22Rv1 (cell line): ENCODE measurements at regions not wholly inside any gene's neighbourhood (a gene's known extent, or its start where the extent isn't known, plus 50 kb on each side); places are given as distances from the start of the nearest gene placed in this dataset.
"Not testable (repeated sequence)": the region's sequence is repeated elsewhere in the genome, so short reads cannot be mapped to it uniquely, and the experiment has no call there.

ENCODE experiments used
- H3K27ac ChIP-seq: fragments of 450-650 bp; 2 replicates; pipeline ENCODE4 v1.5.1; 2017
- CTCF ChIP-seq: fragments of 450-650 bp; IDR thresholded peaks from 2 replicates; pipeline ENCODE4 v1.5.1; 2017; ENCODE audit warnings: mild to moderate bottlenecking
- ZFX ChIP-seq: fragments of 450-650 bp; IDR thresholded peaks from 2 replicates; pipeline ENCODE4 v1.6.1; 2017; ENCODE audit warnings: antibody characterized with exemption, borderline replicate concordance

GRCh38 chr7:152911922-152912321, 152.4 kb downstream of the ACTR3B start:
- no peak overlapping the region for H3K27ac ChIP-seq

GRCh38 chr7:152912511-152912910, 153.0 kb downstream of the ACTR3B start:
- H3K27ac ChIP-seq, result no peak overlapping the region
- no peak for TF ChIP-seq CTCF

More at GRCh38 chr7:152911922-152912321, 152.4 kb downstream of the ACTR3B start:
- no peak for TF ChIP-seq ZFX
- no peak for TF ChIP-seq CTCF

DNA sequence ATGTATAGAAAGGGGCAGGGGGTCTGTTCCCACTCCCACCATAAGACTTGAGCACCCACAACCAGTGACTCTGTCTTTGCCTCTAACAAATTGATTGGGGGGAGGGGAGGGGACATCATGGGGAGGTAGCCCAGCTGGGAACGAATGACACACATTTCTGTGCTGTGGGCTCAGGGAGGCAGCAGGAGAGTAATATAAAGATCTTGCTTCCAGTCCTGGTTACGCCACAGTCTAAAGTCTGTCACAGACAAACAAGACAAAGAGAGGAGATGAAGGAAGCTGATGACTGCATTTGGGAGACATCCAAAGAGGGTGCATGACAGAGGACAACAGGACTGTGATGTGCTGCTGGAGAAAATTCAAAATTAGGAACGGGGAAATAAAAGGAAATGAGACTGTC, 153.9 kb downstream of the ACTR3B start:
- TF ChIP-seq ZFX (no peak), CTCF (no peak)

DNA sequence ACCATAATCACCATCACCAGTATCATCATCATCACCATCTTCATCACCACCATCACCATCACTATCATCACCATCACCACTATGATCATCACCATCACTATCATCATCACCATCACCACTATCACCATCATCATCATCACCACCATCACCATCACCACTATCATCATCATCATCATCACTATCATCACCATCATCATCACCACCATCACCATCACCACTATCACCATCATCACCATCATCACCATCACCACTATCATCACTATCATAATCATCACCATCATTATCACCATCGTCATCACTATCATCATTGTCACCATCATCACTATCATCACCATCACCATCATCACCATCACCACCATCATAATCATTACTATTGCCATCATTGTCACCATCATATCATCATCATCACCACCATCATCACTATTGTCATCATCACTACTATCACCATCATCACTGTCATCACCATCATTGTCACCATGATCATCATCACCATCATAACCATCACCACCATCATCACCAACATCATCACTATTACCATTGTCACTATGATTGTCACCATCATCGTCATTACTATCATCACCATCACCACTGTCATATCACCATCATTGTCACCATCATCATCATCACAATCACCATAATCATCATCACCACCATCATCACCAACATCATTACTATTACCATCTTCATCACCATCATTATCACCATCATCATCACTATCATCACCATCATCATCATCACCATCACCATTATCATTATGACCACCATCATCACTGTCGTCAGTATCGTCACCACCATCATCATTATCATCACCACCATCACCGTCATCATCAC, 154.7 kb downstream of the ACTR3B start:
- no peak for TF ChIP-seq CTCF
- no peak for TF ChIP-seq ZFX
- H3K27ac ChIP-seq, result no peak overlapping the region

More for the DNA sequence above, 153.9 kb downstream of the ACTR3B start:
- H3K27ac ChIP-seq, result no peak overlapping the region

- not testable (repeated sequence) for H3K27ac ChIP-seq
Observed at GRCh38 chr7:152914845-152915102, 155.2 kb downstream of the ACTR3B start.

- no peak overlapping the region for H3K27ac ChIP-seq
- no peak for TF ChIP-seq CTCF
- no peak for TF ChIP-seq ZFX
Observed at GRCh38 chr7:152922318-152923081, 162.9 kb downstream of the ACTR3B start.

- TF ChIP-seq CTCF, result no peak
- no peak for TF ChIP-seq ZFX
- no peak overlapping the region for H3K27ac ChIP-seq
Observed at GRCh38 chr7:152923711-152924110, 164.2 kb downstream of the ACTR3B start.
